Right lobe of liver (tissue), 6 donors: ENCODE measurements at regions not wholly inside any gene's neighbourhood (a gene's known extent, or its start where the extent isn't known, plus 50 kb on each side); places are given as distances from the start of the nearest gene placed in this dataset.

Experiments
- ATAC-seq, 4 donors: fragments of 200-7000 bp; cut with Tn5 transposase; one replicate each; pipeline ENCODE4 v1.9.1; 2020; ENCODE audit warnings: mild to moderate bottlenecking in 4 of 4, moderate library complexity in 4 of 4
- DNase-seq, 3 donors: peaks; one replicate each; pipeline ENCODE4 v3.0.0-alpha.2; 2020
- H3K27ac ChIP-seq, 3 donors: fragments of 200-600 bp; one replicate each; pipeline ENCODE4 v1.8.0; 2022
- H3K27me3 ChIP-seq, 2 donors: fragments of 200-600 bp; one replicate each; pipeline ENCODE4 v1.8.0; 2022
- H3K36me3 ChIP-seq, 4 donors: fragments of 200-600 bp; sonication (generic) in 1 of 4; one replicate each; pipeline versions ENCODE4 v1.5.1 to v1.8.0; 2017 to 2022; ENCODE audit warnings: control low read depth in 1 of 4
- H3K4me1 ChIP-seq, 4 donors: fragments of 200-600 bp; sonication (generic) in 1 of 4; one replicate each; pipeline versions ENCODE4 v1.5.1 to v1.8.0; 2017 to 2022; ENCODE audit warnings: control low read depth in 1 of 4
- H3K4me3 ChIP-seq, 3 donors: fragments of 200-600 bp; one replicate each; pipeline ENCODE4 v1.8.0; 2022
- H3K9me3 ChIP-seq, 4 donors: fragments of 200-600 bp; sonication (generic) in 1 of 4; one replicate each; pipeline versions ENCODE4 v1.5.1 to v1.8.0; 2017 to 2022; ENCODE audit warnings: control low read depth in 1 of 4
- CTCF ChIP-seq, 4 donors: fragments of 200-600 bp in 3 of 4; fragments of 450-650 bp in 1 of 4; IDR thresholded peaks; one replicate each; pipeline versions ENCODE4 v1.5.1 to v1.8.0; 2016 to 2022; ENCODE audit warnings: antibody characterized with exemption in 4 of 4, mild to moderate bottlenecking in 2 of 4
- POLR2A ChIP-seq: fragments of 450-650 bp; IDR thresholded peaks from one replicate; pipeline ENCODE4 v1.6.1; 2017; ENCODE audit warnings: antibody characterized with exemption, mild to moderate bottlenecking
- WGBS: methylation state at CpG from one replicate; pipeline ENCODE4 v1.1.6; 2018; ENCODE audit warnings: low coverage, low lambda C conversion rate; ENCODE audit not compliant: insufficient coverage; ENCODE audit errors: missing lambda C conversion rate; 5-methylcytosine and 5-hydroxymethylcytosine counted together
- intact Hi-C, 2 donors: fragments of 100-400 bp; cut with DNase I; formaldehyde crosslinking; loops; one replicate each; pipeline versions ENCODE4 v1.11.2 to v1.14.1; 2022
- donor health status: DM: no; HTN: yes; CAD: no.
- donor health status: DM: no; HTN: no; CAD: no.
- donor health status: DM: no; HTN: no; CAD: no.
- donor health status: DM: no; HTN: yes; CAD: no.
- donor health status: DM: no; HTN: yes; CAD: no.

GRCh38 chr6:51495610-51496396 is 591.6 kb downstream of the PKHD1 start:
- WGBS, result 77% methylated on average over 3 of the region's 3 CpGs
- no peak overlapping the region for H3K27ac ChIP-seq
- intact Hi-C loops, result no loop called here
- DNase-seq, result no peak
- no peaks in the 10 kb centered on the region for H3K27me3 ChIP-seq
- H3K4me3 ChIP-seq, result no peak overlapping the region
- H3K9me3 ChIP-seq, result no peaks in the 10 kb centered on the region
- no peaks in the 10 kb centered on the region for H3K36me3 ChIP-seq
- TF ChIP-seq POLR2A (no peak), CTCF (IDR thresholded peaks at IDR 0.05) (no peak)
- H3K4me1 ChIP-seq, result no peaks in the 10 kb centered on the region
- ATAC-seq, result no peak

- intact Hi-C loops, result no loop called here
- H3K27ac ChIP-seq, result no peak overlapping the region
- H3K4me1 ChIP-seq, result no peaks in the 10 kb centered on the region
- no peaks in the 10 kb centered on the region for H3K27me3 ChIP-seq
- H3K4me3 ChIP-seq, result no peak overlapping the region
- no peaks in the 10 kb centered on the region for H3K36me3 ChIP-seq
- TF ChIP-seq POLR2A, result no peak
- no peak for TF ChIP-seq CTCF (IDR thresholded peaks at IDR 0.05)
- no peaks in the 10 kb centered on the region for H3K9me3 ChIP-seq
- 62% methylated on average over 1 of the region's 1 CpG for WGBS
- no peak for DNase-seq
- ATAC-seq, result no peak
Observed at GRCh38 chr6:51502996-51503395, 584.4 kb downstream of the PKHD1 start.

- no peaks in the 10 kb centered on the region for H3K36me3 ChIP-seq
- H3K4me3 ChIP-seq, result no peak overlapping the region
- TF ChIP-seq POLR2A (no peak), CTCF (IDR thresholded peaks at IDR 0.05) (no peak)
- DNase-seq (no peak), ATAC-seq (no peak)
- H3K4me1 ChIP-seq, result no peaks in the 10 kb centered on the region
- intact Hi-C loops, result no loop called here
- H3K27me3 ChIP-seq, result no peaks in the 10 kb centered on the region
- no peaks in the 10 kb centered on the region for H3K9me3 ChIP-seq
- H3K27ac ChIP-seq, result no peak overlapping the region
Observed at GRCh38 chr6:51505434-51505833, 582.0 kb downstream of the PKHD1 start.

GRCh38 chr6:51509597-51509996 is 577.8 kb downstream of the PKHD1 start:
- DNase-seq (no peak), ATAC-seq (no peak)
- Histone ChIP-seq H3K4me3 (no peak overlapping the region), H3K27ac (no peak overlapping the region), H3K4me1 (no peaks in the 10 kb centered on the region), H3K9me3 (no peaks in the 10 kb centered on the region), H3K27me3 (no peaks in the 10 kb centered on the region), H3K36me3 (no peaks in the 10 kb centered on the region)
- intact Hi-C loops, result no loop called here
- TF ChIP-seq CTCF (IDR thresholded peaks at IDR 0.05) (no peak), POLR2A (no peak)
- WGBS, result 74% methylated on average over 5 of the region's 5 CpGs

- no peak for ATAC-seq
- intact Hi-C loops, result no loop called here
- Histone ChIP-seq H3K36me3 (no peaks in the 10 kb centered on the region), H3K4me3 (no peak overlapping the region), H3K27ac (no peak overlapping the region), H3K27me3 (no peaks in the 10 kb centered on the region), H3K9me3 (no peaks in the 10 kb centered on the region), H3K4me1 (no peaks in the 10 kb centered on the region)
- no peak for TF ChIP-seq CTCF (IDR thresholded peaks at IDR 0.05)
- TF ChIP-seq POLR2A, result no peak
- DNase-seq, result no peak
Observed at GRCh38 chr6:51511081-51511480, 576.3 kb downstream of the PKHD1 start.
